SJSA1 (cell line): ENCODE measurements at regions not wholly inside any gene's neighbourhood (a gene's known extent, or its start where the extent isn't known, plus 50 kb on each side); places are given as distances from the start of the nearest gene placed in this dataset.

Experiments used
- DNase-seq, 2 experiments: peaks; one replicate each; pipeline ENCODE4 v3.0.0-alpha.2; 2015 to 2020; ENCODE audit warnings: low spot score in 2 of 2, low read depth in 1 of 2
- H3K27ac ChIP-seq: fragments of 250-450 bp; sonication (Bioruptor Pico); 2 replicates; pipeline ENCODE4 v1.5.1; 2020; ENCODE audit warnings: mild to moderate bottlenecking, moderate library complexity
- H3K27me3 ChIP-seq: fragments of 250-450 bp; sonication (Bioruptor Pico); replicated peaks from 2 replicates; pipeline ENCODE4 v1.5.1; 2020; ENCODE audit warnings: mild to moderate bottlenecking, moderate library complexity
- H3K36me3 ChIP-seq: fragments of 250-450 bp; sonication (Bioruptor Pico); 2 replicates; pipeline ENCODE4 v1.5.1; 2020; ENCODE audit warnings: mild to moderate bottlenecking
- H3K4me1 ChIP-seq: fragments of 250-450 bp; sonication (Bioruptor Pico); replicated peaks from 2 replicates; pipeline ENCODE4 v1.6.1; 2021; ENCODE audit warnings: mild to moderate bottlenecking
- H3K4me3 ChIP-seq: fragments of 250-450 bp; sonication (Bioruptor Pico); 2 replicates; pipeline ENCODE4 v1.5.1; 2020; ENCODE audit warnings: mild to moderate bottlenecking
- H3K9me3 ChIP-seq: fragments of 250-450 bp; sonication (Bioruptor Pico); replicated peaks from 2 replicates; pipeline ENCODE4 v1.5.1; 2020; ENCODE audit warnings: mild to moderate bottlenecking

- H3K27ac ChIP-seq: no peak overlapping the region
- H3K36me3 ChIP-seq: peaks cover 3% of the 10 kb centered on the region; the same call in 1 of the 2 replicates
- no peaks in the 10 kb centered on the region for H3K9me3 ChIP-seq
- H3K27me3 ChIP-seq: no peaks in the 10 kb centered on the region
- no peaks in the 10 kb centered on the region for H3K4me1 ChIP-seq
- H3K4me3 ChIP-seq: no peak overlapping the region
- DNase-seq: no peak
These were observed 73.3 kb downstream of the RFC3 start for GRCh38 chr13:33891196-33891742.

DNA sequence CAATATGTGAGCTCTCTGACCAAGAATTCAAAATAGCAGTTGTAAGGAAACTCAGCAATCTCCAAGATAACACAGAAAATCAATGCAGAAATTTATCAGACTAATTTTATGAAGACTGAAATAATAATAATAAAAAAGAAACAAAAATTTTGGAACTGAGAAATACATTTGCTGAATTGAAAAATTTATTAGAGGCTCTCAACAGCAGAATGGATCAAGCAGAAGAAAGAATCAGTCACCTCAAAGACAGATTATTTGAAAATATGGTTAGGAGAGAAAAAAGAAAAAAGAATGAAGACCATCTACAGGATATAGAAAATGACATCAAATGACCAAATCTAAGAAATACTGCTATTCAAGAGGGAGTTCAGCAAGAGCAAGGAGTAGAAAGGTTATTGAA lies 75.6 kb downstream of the RFC3 start:
- no peak overlapping the region for H3K27ac ChIP-seq
- H3K4me3 ChIP-seq: no peak overlapping the region
- no peak for DNase-seq
- peaks cover 3% of the 10 kb centered on the region; the same call in 1 of the 2 replicates for H3K36me3 ChIP-seq
- H3K4me1 ChIP-seq: no peaks in the 10 kb centered on the region
- H3K27me3 ChIP-seq: no peaks in the 10 kb centered on the region
- no peaks in the 10 kb centered on the region for H3K9me3 ChIP-seq

GRCh38 chr13:33904431-33904830 lies 86.5 kb downstream of the RFC3 start:
- Histone ChIP-seq H3K4me1 (no peaks in the 10 kb centered on the region), H3K27ac (no peak overlapping the region), H3K27me3 (no peaks in the 10 kb centered on the region), H3K4me3 (no peak overlapping the region), H3K9me3 (no peaks in the 10 kb centered on the region), H3K36me3 (no peaks in the 10 kb centered on the region)
- DNase-seq: no peak

- DNase-seq: no peak
- Histone ChIP-seq H3K27me3 (no peaks in the 10 kb centered on the region), H3K27ac (no peak overlapping the region), H3K4me1 (no peaks in the 10 kb centered on the region), H3K36me3 (no peaks in the 10 kb centered on the region), H3K4me3 (no peak overlapping the region), H3K9me3 (no peaks in the 10 kb centered on the region)
These were observed 90.2 kb downstream of the RFC3 start for GRCh38 chr13:33908116-33908515.

DNA sequence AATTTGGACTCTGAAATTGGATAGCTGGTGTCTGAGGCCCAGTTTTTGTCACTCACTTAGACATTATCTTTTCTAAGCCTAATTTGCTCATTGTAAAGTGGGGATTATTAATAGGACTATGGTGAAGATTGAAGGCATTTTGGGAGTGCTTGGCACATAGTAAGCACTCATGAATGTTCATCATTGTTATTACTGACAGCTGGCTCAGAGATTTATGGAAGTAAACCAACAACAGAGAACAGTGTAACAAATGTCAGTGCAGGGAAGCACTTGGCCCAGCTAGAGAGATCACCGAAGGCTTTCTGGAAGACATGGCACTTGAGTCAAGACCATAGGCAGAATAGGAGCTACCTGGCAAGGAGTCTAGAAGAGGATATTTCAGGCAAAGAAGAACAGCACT lies 92.3 kb downstream of the RFC3 start:
- Histone ChIP-seq H3K4me1 (no peaks in the 10 kb centered on the region), H3K9me3 (no peaks in the 10 kb centered on the region), H3K4me3 (no peak overlapping the region), H3K27me3 (no peaks in the 10 kb centered on the region), H3K36me3 (no peaks in the 10 kb centered on the region), H3K27ac (no peak overlapping the region)
- no peak for DNase-seq

GRCh38 chr13:33911521-33911920 lies 93.6 kb downstream of the RFC3 start:
- DNase-seq: no peak
- H3K4me3 ChIP-seq: no peak overlapping the region
- H3K9me3 ChIP-seq: no peaks in the 10 kb centered on the region
- no peaks in the 10 kb centered on the region for H3K4me1 ChIP-seq
- no peak overlapping the region for H3K27ac ChIP-seq
- no peaks in the 10 kb centered on the region for H3K27me3 ChIP-seq
- no peaks in the 10 kb centered on the region for H3K36me3 ChIP-seq

DNA sequence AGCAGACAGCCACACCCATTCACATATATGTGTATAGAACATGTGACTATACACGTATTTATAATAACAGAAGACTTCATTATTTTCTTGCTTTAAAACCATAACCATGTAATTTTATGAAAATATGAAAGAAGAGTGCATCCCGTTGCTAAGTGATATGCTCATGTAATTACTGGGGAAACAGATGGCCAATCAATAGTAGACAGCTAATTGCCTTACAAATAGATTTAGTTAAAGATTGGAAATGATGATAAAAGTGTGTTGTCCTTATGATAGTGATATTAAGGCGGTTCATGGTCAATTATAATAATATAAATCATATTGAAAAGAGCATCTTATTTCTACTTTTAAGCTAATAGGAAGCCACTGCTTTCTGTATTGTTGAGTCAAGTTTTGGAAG lies 95.9 kb downstream of the RFC3 start:
- Histone ChIP-seq H3K4me1 (peaks cover 7% of the 10 kb centered on the region), H3K36me3 (no peaks in the 10 kb centered on the region), H3K27ac (no peak overlapping the region), H3K27me3 (no peaks in the 10 kb centered on the region), H3K9me3 (no peaks in the 10 kb centered on the region), H3K4me3 (no peak overlapping the region)
- DNase-seq: no peak

DNA sequence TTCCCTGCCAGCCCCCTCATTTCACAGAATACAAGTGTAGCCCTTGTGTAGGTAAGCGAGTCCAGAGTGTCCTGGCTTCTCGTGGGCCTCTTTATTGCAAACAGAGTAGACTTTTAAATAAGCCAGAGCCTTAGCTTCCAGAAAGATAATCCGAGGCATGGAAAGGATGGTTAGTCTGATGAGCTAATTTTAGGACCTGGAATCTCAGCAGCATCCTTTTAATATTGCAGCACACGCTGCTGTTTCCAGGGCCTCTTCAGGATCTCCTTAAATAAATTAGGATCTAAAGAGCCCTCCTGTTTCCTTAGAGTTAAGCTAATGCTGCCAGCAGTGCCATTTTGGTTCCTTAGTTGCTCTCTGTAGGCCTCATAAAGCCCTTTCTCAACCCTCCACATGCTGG lies 99.2 kb downstream of the RFC3 start:
- Histone ChIP-seq H3K4me3 (no peak overlapping the region), H3K9me3 (no peaks in the 10 kb centered on the region), H3K4me1 (peaks cover 8% of the 10 kb centered on the region), H3K27ac (no peak overlapping the region), H3K27me3 (no peaks in the 10 kb centered on the region), H3K36me3 (no peaks in the 10 kb centered on the region)
- no peak for DNase-seq

DNA sequence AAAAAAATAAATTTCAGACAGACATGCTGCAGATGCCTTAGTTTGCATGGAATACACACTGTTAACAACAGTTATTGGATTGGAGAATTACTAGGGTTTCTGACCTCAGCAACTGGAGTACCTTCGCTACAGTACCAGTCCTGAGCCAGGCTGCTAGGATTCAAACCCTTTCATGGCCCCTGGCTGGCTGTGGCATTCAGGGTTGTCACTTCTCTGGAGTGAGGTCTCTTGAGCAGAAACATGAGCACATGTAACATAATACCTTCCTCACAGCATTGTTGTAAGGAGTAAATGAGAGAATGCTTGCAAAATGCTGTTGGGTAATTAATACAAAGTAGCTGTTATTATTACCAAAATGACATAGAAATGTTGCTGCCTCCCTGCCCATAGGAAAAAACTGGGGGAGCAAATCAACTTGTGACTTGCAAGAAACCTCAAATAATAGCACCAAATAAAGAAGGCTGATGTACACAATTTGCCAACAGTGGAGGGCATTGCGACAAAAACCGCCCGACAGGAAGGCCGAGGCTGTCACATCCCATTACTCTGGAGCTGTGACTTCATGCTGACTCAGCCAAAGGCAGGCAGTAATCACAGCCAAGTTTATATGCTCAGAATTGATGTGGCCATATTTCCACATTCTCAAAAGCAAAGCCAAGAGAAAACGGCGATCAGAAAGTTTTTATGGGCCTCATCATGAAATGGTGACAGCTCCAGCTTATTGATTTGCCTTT lies 100.4 kb downstream of the RFC3 start:
- no peaks in the 10 kb centered on the region for H3K36me3 ChIP-seq
- peaks cover 8% of the 10 kb centered on the region for H3K4me1 ChIP-seq
- H3K9me3 ChIP-seq: no peaks in the 10 kb centered on the region
- H3K4me3 ChIP-seq: no peak overlapping the region
- DNase-seq: peak in 1 of 2 experiments; percentile 12
- no peak overlapping the region for H3K27ac ChIP-seq
- H3K27me3 ChIP-seq: no peaks in the 10 kb centered on the region

DNA sequence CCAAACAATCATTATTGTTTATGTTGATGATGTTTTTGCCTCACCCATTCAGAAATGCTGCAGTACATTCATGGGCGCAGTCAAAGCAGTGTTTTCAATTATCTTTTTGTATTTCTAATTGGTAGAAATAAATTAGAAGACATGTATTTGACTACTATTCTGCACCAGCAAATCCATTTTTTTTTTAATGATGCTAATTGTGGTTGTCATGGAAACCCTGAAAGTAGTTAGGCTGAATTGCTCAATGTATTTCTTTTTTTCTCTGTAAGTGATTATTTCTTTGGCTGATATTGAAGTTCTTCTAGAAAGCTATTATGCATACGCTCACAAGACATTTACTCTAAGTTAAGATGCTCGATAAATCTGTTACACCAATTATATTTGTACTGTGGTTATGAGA lies 101.2 kb downstream of the RFC3 start:
- no peak for DNase-seq
- Histone ChIP-seq H3K9me3 (no peaks in the 10 kb centered on the region), H3K27ac (no peak overlapping the region), H3K4me1 (peaks cover 8% of the 10 kb centered on the region), H3K27me3 (no peaks in the 10 kb centered on the region), H3K36me3 (no peaks in the 10 kb centered on the region), H3K4me3 (no peak overlapping the region)

GRCh38 chr13:33925563-33925962 lies 107.6 kb downstream of the RFC3 start:
- H3K36me3 ChIP-seq: no peaks in the 10 kb centered on the region
- no peaks in the 10 kb centered on the region for H3K27me3 ChIP-seq
- no peak overlapping the region for H3K27ac ChIP-seq
- H3K9me3 ChIP-seq: no peaks in the 10 kb centered on the region
- DNase-seq: no peak
- H3K4me1 ChIP-seq: no peaks in the 10 kb centered on the region
- no peak overlapping the region for H3K4me3 ChIP-seq

GRCh38 chr13:33927315-33927714 lies 109.4 kb downstream of the RFC3 start:
- H3K4me3 ChIP-seq: no peak overlapping the region
- DNase-seq: peak in 1 of 2 experiments; percentile 15
- H3K4me1 ChIP-seq: no peaks in the 10 kb centered on the region
- no peaks in the 10 kb centered on the region for H3K27me3 ChIP-seq
- no peaks in the 10 kb centered on the region for H3K36me3 ChIP-seq
- no peaks in the 10 kb centered on the region for H3K9me3 ChIP-seq
- no peak overlapping the region for H3K27ac ChIP-seq

GRCh38 chr13:33931397-33932311 lies 113.7 kb downstream of the RFC3 start:
- DNase-seq: peak in 1 of 2 experiments; percentile 40
- H3K27me3 ChIP-seq: no peaks in the 10 kb centered on the region
- no peaks in the 10 kb centered on the region for H3K4me1 ChIP-seq
- no peak overlapping the region for H3K27ac ChIP-seq
- no peak overlapping the region for H3K4me3 ChIP-seq
- no peaks in the 10 kb centered on the region for H3K36me3 ChIP-seq
- no peaks in the 10 kb centered on the region for H3K9me3 ChIP-seq

GRCh38 chr13:33932769-33933406 lies 114.9 kb downstream of the RFC3 start:
- no peaks in the 10 kb centered on the region for H3K36me3 ChIP-seq
- no peaks in the 10 kb centered on the region for H3K27me3 ChIP-seq
- no peak for DNase-seq
- no peaks in the 10 kb centered on the region for H3K4me1 ChIP-seq
- no peak overlapping the region for H3K27ac ChIP-seq
- H3K9me3 ChIP-seq: no peaks in the 10 kb centered on the region
- no peak overlapping the region for H3K4me3 ChIP-seq
